ENCODE measurements at regions not wholly inside any gene's neighbourhood (a gene's known extent, or its start where the extent isn't known, plus 50 kb on each side); places are given as distances from the start of the nearest gene placed in this dataset.

- ChIA-PET CTCF (no interaction called here), POLR2A (no interaction called here)
- Histone ChIP-seq H3K4me1 (no peaks in the 10 kb centered on the region), H3K4me3 (ENCODE audit: low read depth, low read length) (no peak overlapping the region), H3K36me3 (ENCODE audit: control insufficient read depth, insufficient read depth, low read length) (no peaks in the 10 kb centered on the region), H3K27me3 (replicated peaks; ENCODE audit: control insufficient read depth, insufficient read depth, low read length) (no peaks in the 10 kb centered on the region), H3K9me3 (no peaks in the 10 kb centered on the region)
- H3K4me3 Mint-ChIP-seq (ENCODE audit: unreplicated experiment): no peak overlapping the region
- no TSS peak for BruUV-seq (replicated peaks)
- no peak overlapping the region for H3K27ac Mint-ChIP-seq (ENCODE audit: unreplicated experiment)
- peaks cover 3% of the 10 kb centered on the region for H3K9me3 Mint-ChIP-seq (ENCODE audit: unreplicated experiment)
- DNase-seq: peak in 1 of 2 experiments; percentile 13
- TF ChIP-seq CTCF (IDR thresholded peaks at IDR 0.05; ENCODE audit: insufficient read depth in 1 of 2, low read depth in 1 of 2, low read length in 1 of 2, severe bottlenecking in 1 of 2, unreplicated experiment in 1 of 2): no peak
- peaks cover 6% of the 10 kb centered on the region for H3K36me3 Mint-ChIP-seq (ENCODE audit: insufficient read depth, unreplicated experiment)
- intact Hi-C loops (cut with micrococcal nuclease; ENCODE audit: unreplicated experiment): no loop called here
- peaks cover 5% of the 10 kb centered on the region for H3K4me1 Mint-ChIP-seq (ENCODE audit: low read depth, unreplicated experiment)
- H3K27me3 Mint-ChIP-seq (ENCODE audit: insufficient read depth, unreplicated experiment): no peaks in the 10 kb centered on the region
Measured at GRCh38 chr17:10968007-10968406, 130.1 kb upstream of the PIRT start.

- H3K27me3 Mint-ChIP-seq (ENCODE audit: insufficient read depth, unreplicated experiment): no peaks in the 10 kb centered on the region
- no peak for DNase-seq
- ChIA-PET POLR2A (no interaction called here), CTCF (no interaction called here)
- H3K27ac Mint-ChIP-seq (ENCODE audit: unreplicated experiment): no peak overlapping the region
- no peak overlapping the region for H3K4me3 Mint-ChIP-seq (ENCODE audit: unreplicated experiment)
- H3K27me3 ChIP-seq (replicated peaks; ENCODE audit: control insufficient read depth, insufficient read depth, low read length): no peaks in the 10 kb centered on the region
- BruUV-seq (replicated peaks): no TSS peak
- H3K36me3 Mint-ChIP-seq (ENCODE audit: insufficient read depth, unreplicated experiment): no peaks in the 10 kb centered on the region
- no peaks in the 10 kb centered on the region for H3K9me3 ChIP-seq
- no peak for TF ChIP-seq CTCF (IDR thresholded peaks at IDR 0.05; ENCODE audit: insufficient read depth in 1 of 2, low read depth in 1 of 2, low read length in 1 of 2, severe bottlenecking in 1 of 2, unreplicated experiment in 1 of 2)
- no peak overlapping the region for H3K4me3 ChIP-seq (ENCODE audit: low read depth, low read length)
- H3K4me1 ChIP-seq: no peaks in the 10 kb centered on the region
- no peaks in the 10 kb centered on the region for H3K4me1 Mint-ChIP-seq (ENCODE audit: low read depth, unreplicated experiment)
- intact Hi-C loops (cut with micrococcal nuclease; ENCODE audit: unreplicated experiment): no loop called here
- no peaks in the 10 kb centered on the region for H3K36me3 ChIP-seq (ENCODE audit: control insufficient read depth, insufficient read depth, low read length)
- H3K9me3 Mint-ChIP-seq (ENCODE audit: unreplicated experiment): no peaks in the 10 kb centered on the region
Measured at GRCh38 chr17:10956821-10957220, 118.9 kb upstream of the PIRT start.

- POLR2A ChIA-PET: no interaction called here
- H3K4me1 Mint-ChIP-seq (ENCODE audit: low read depth, unreplicated experiment): no peaks in the 10 kb centered on the region
- peaks cover 15% of the 10 kb centered on the region for H3K9me3 Mint-ChIP-seq (ENCODE audit: unreplicated experiment)
- intact Hi-C loops (cut with micrococcal nuclease; ENCODE audit: unreplicated experiment): no loop called here
- no peaks in the 10 kb centered on the region for H3K27me3 Mint-ChIP-seq (ENCODE audit: insufficient read depth, unreplicated experiment)
- no peak for DNase-seq
- Histone ChIP-seq H3K4me3 (ENCODE audit: low read depth, low read length) (no peak overlapping the region), H3K4me1 (no peaks in the 10 kb centered on the region), H3K9me3 (no peaks in the 10 kb centered on the region), H3K27me3 (replicated peaks; ENCODE audit: control insufficient read depth, insufficient read depth, low read length) (no peaks in the 10 kb centered on the region), H3K36me3 (ENCODE audit: control insufficient read depth, insufficient read depth, low read length) (no peaks in the 10 kb centered on the region)
- H3K27ac Mint-ChIP-seq (ENCODE audit: unreplicated experiment): no peak overlapping the region
- CTCF ChIA-PET: no interaction called here
- no TSS peak for BruUV-seq (replicated peaks)
- no peaks in the 10 kb centered on the region for H3K36me3 Mint-ChIP-seq (ENCODE audit: insufficient read depth, unreplicated experiment)
- no peak for TF ChIP-seq CTCF (IDR thresholded peaks at IDR 0.05; ENCODE audit: insufficient read depth in 1 of 2, low read depth in 1 of 2, low read length in 1 of 2, severe bottlenecking in 1 of 2, unreplicated experiment in 1 of 2)
- no peak overlapping the region for H3K4me3 Mint-ChIP-seq (ENCODE audit: unreplicated experiment)
Measured at GRCh38 chr17:10944819-10945218, 106.9 kb upstream of the PIRT start.
